ENCODE measurements at regions not wholly inside any gene's neighbourhood (a gene's known extent, or its start where the extent isn't known, plus 50 kb on each side); places are given as distances from the start of the nearest gene placed in this dataset.

DNA sequence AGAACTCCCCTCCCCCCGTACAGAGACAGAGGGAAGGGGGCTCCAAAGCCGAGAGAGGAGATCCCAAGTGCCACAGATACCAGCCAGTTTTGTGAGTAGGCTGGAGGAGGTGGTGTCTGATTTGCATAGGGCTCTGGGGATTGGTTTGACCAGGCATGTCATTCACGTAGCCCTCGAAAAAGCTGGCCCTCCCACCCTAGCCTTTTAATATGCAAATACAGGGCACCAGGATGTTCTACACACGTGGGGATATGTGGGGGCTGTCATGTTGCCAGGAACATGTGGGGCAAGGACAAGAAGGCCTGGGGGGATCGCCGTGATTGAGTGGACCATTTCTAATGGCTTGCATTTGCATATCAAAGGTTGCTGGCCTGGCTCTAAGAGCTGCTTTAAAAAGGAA is 272.9 kb downstream of the PPP1R2C start:
- DNase-seq, result no peak

DNA sequence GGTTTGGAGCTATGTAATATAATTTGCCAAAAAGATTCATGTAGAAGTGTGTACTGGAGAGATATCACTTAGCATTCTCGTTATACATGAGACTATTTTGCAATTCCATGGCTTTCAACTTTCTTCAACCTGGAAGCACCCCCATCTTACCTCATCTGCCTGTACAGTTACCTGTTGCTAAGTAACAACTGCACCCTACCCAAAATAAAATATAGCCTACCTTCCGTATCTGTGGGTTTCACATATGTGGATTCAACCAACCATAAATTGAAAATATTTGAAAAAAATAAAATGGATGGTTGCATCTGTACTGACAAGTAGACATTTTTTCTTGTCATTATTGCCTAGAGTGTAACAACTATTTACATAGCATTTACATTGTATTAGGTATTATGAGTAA is 278.3 kb downstream of the PPP1R2C start:
- no peak for DNase-seq

- no peak for DNase-seq
These were observed 280.6 kb downstream of the PPP1R2C start for GRCh38 chrX:42497356-42497755.

DNA sequence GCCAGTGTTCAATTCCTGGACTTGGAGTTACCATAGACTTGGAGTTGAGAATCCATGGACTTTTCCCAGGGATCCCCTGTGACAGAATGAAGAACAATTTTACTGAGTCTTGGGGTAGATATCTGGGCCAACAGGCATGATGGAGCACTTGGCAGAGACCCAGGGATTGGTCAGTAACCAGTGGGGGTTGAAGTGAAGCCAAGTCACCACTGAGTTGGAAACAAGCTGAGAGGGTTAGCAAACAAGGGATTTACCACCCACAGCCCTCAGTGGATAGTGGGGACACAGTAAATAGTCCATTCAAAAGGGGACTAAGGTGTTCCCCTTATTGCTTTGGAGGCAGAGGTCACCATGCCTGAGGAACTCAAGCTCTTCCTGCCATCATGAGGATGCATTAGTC is 281.7 kb downstream of the PPP1R2C start:
- DNase-seq, result peak; percentile 22

- peak; percentile 92 for DNase-seq
These were observed 282.8 kb downstream of the PPP1R2C start for GRCh38 chrX:42495139-42495538.

DNA sequence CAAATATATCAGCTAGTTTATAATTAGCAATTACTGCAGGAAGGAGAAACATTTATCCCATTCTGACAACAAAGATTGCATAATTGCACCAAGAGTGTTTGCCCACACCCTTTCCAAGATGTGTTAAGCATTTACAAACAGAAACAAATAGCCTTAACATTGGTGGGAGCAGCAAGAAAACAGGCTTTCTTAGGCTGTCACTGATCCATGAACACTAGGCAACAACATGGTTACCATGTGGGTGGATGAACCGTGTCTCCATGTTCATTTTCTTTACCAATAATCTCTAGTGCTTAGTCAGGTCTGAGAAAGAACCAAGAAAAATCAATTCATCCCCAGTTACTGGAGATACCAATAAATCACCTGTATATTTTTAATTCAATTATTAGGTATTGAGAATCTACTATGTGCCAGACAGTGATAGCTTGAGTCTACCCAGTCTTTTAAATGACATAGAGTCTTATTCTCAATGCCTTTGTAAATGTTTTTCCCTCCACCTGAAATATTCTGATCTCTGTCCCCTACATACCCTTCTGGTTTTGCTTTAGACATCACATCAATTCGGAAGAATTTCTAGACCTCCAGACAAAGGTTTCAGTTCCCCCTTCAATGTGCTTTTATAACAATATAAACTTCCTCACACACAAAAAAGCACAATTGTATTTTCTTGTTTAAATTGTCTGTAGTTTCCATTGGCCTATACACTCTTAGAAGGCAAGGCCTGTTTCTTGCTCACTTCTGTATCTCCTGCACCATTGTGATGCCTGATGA is 286.6 kb downstream of the PPP1R2C start:
- DNase-seq, result peak; percentile 2

DNA sequence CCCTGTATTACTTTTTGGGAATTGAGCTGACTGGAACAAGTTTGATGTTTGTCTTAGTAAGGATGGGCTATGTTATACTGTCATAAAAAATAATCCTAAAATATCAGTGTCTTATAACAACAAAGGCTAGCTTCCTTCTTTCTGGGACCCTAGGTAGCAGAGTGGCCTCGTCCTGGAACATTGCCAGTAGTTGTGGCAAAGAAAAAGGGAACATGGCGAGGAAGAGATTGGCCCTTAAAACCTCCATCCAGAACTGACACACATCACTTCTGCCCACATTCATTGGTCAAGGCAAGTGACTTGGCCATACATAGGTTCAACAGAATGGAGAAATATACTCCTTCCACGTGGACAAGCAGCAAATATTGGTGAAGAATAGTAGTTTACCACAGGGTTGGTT is 287.9 kb downstream of the PPP1R2C start:
- DNase-seq, result no peak

DNA sequence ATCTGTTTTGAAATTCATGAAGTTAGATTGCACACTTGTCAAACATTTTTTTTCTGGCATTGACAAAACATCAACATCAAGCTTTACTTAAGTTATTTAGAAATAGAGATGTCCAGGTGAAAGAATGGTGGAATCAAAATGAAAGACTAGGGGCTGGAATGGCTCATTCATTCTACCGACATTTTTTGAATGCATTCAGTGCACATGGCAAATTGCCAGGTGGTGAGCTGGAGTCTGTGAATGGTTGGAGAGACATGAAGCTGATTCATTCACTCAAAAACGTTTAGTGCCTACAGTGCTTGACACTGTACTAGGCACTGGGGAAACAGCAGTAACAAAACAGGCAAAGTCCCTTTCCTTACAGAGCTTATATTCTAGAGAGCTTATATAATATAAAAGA is 292.4 kb downstream of the PPP1R2C start:
- no peak for DNase-seq

DNA sequence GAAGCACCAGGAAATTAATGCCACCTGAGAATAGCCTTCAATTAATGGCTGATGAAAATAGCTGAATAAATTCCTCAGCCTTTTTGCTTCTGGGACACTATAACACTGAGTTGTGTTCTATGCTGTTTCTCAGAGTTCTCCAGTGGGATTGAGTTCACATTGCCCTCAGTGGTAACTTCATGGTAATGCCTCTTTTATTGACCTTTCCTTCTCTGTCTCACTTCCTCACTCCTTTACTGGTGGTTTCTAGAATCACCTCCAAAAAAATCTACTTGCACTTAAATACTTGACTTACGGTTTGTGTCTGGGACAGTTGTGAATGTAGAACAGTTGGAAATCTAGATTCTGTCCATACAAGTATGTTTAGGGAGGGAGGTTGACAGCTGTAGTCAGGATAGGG is 293.7 kb downstream of the PPP1R2C start:
- DNase-seq, result no peak

GRCh38 chrX:42477396-42477795 is 300.6 kb downstream of the PPP1R2C start:
- DNase-seq, result no peak

GRCh38 chrX:42472727-42473126 is 305.2 kb downstream of the PPP1R2C start:
- no peak for DNase-seq

DNA sequence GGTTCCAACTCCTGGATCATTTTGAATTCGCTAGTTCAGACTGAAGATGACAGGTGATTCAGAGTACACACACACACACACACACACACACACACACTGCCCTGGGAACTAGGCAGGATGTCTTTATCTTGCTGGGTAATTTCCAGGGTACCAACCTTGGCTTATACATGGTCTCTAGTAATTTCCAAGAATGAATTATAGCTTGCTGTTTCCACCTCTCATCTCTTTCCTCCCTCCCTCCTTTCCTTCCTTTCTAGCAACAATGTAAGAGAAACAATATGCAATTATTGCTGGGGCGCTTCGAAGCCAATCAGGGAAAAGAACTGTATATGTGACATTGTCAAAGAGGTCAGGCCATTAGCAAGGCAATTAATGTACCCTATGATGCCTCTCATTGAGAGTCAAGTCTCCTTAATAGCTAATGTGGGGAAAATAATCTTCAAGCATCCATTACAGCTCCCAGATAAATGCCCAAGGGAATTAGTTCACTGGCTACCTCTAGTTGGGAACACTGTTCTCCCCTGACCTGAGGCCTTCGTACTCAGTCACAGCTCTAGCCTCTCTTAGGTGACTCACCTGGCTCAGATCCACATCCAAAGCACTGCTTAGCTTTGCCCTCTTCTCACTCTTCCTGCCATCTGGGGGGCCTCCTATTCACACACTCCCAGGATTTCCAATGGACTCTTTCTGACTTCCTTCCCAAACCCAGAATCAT is 311.5 kb downstream of the PPP1R2C start:
- DNase-seq, result peak; percentile 2

DNA sequence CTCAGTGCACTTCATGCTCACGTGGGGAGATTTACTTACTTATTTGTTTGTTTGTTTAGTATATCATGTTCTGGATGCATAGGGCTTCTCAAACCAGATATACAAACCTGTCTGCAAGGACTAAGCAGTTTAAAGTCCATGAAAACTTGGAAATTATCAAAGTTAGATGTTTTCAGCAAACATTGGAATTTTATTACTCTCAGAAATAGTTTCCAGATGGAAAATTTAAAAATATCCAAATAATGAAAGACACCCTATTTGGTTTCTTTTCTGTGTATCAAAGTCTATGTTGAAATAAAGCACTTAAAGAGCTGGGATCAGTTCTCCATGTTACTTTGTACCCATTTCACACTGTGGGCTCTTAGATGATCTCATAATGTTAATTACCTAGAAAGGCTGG is 312.1 kb downstream of the PPP1R2C start:
- no peak for DNase-seq

DNA sequence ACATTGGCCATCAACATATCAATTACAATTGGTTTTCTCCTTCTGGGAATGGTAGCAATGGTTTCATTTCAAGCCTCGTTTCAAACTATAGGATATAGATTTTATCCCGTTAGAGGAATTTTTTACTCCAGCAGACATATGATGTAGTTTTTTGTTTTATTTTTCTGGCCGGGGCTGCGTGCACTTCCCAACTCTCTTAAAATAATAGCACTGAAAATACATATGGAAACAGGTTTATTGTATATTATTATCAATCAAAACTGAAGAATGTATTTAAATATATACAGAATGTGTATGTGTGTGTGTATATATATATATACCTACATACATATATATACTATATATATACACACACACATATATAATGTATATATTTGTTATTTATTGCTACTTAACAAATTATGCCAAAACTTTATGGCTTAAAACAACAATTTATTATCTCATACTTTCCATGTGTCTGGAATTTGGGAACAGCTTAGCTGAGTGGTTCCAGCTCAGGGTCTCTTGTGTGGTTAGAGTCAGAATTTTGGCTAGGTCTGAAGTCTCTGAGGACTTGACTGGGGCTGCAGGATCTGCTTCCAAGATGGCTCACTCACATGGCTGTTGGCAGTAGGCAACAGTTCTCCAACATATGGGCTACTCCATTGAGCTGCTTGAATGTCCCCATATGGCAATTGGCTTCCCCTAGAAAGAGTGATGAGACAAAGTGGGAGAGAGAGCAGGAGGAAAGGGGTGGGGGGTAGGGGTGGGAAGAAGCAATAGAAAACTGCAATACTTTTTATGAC is 314.1 kb downstream of the PPP1R2C start:
- no peak for DNase-seq

GRCh38 chrX:42462917-42463316 is 315.0 kb downstream of the PPP1R2C start:
- no peak for DNase-seq

DNA sequence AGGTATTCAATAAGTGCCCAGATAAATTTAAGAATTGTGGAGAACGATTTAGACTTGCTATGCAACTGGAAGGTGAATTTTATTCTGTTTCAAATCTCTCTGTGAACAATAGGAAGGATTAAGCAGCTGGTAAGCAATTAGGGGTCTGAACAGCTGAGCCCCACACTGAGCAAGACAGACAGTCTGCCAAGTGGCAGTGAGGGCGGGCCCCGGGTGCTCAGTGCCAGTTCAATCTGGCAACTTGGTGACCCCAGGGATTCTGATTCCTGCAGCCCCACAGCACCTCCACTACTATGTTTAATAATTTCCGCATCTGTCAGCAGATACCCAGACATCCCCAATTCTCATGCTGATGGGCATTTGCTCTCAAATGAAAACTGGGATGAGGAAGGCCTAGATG is 317.3 kb downstream of the PPP1R2C start:
- DNase-seq, result no peak

DNA sequence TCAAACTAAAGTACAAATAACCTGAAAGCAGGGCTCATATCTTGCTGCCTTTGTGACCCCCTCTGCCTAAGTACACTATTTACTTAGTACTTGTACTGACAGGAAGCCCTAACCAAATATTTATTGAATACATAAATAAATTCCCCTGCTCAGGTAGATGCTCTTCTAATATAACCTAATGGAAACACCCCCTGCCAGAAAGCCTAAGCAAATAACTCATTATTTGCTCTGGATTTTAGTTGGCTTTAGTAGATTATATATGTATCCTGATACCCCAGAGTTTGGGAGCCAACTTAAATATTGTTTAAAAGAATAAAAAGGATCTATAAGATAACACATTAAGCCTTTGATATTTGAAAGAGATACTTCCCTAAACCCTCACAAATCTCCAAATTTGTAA is 318.2 kb downstream of the PPP1R2C start:
- peak; percentile 90 for DNase-seq

GRCh38 chrX:42456176-42456700 is 321.7 kb downstream of the PPP1R2C start:
- no peak for DNase-seq

GRCh38 chrX:42450228-42450627 is 327.7 kb downstream of the PPP1R2C start:
- no peak for DNase-seq

DNA sequence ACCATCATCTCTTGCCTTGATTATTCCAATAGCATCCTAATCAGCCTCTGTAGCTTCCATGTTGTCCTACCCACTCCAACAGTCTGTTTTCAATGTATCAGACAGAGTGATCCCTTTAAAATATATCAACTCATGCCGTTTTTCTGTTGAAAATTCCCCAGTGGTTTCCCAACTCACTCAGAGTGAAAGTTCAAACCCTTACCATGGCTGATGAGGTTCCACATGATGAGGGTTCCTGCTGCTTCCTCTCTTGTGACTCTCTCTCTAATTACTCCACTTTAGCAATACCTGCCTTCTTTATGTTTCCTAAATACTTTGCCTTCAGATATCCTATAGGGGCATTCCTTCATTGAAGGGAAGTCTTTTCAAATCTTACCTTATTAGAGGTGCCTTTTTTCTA is 334.7 kb downstream of the PPP1R2C start:
- DNase-seq, result no peak

DNA sequence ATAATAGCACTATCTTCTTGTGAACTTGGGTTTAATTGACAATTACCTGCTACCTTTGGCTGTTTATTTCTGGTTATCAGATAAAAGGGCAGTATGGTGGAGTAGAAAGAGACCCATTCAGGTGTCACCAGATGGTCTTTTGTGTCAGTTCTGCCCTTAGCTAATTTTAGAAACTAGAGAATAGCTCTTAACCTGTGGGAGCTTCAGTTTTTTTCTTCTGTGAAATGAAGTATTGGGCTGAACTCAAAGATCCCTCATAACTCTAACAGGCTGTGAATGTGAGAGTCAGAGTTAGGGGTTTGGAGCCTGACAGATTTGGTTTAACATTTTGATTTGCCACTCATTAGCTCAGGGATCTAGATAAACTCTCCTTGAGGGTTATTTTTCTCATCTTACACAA is 335.2 kb downstream of the PPP1R2C start:
- no peak for DNase-seq

- no peak for DNase-seq
These were observed 340.8 kb downstream of the PPP1R2C start for GRCh38 chrX:42437211-42437610.

- no peak for DNase-seq
These were observed 343.4 kb downstream of the PPP1R2C start for GRCh38 chrX:42434458-42435166.
